ENCODE measurements at regions not wholly inside any gene's neighbourhood (a gene's known extent, or its start where the extent isn't known, plus 50 kb on each side); places are given as distances from the start of the nearest gene placed in this dataset.

DNA sequence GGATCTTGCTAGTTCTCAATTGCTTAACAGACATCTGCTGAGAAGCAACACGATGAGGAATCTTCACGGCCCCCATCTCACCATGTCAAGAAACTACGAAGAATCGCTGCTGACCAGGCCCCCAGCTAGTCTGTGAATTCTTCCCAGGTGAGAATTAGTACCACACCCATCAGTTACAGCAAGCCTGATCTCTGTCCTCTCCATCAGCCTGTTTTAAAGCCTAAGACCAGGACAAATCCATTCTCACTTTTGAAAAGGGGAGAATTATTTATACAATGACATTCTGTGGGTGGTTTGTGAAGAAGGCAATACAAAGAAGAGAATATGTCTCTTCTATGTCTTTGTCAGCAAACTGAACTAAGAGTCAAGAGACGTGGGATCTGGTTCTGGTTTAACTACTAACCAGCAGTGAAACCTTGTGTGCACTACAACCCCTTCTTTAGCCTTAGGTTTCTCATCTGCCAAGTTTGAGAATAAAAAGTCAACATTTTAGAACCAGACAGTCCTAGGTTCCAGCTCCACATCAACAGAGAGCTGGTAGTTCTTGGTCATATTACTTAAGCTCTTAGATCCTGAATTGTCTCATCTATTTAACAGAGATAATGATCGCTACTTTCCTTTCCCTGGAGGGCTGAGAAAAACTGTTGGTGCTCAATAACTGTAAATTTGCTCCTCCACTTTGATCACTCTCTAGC lies 160.4 kb upstream of the RORA start:
- H3K36me3 ChIP-seq (ENCODE audit: control insufficient read depth, insufficient read depth, low read length) = no peaks in the 10 kb centered on the region
- H3K4me1 ChIP-seq (ENCODE audit: control insufficient read depth, insufficient read depth, low read length) = no peaks in the 10 kb centered on the region
- no peaks in the 10 kb centered on the region for H3K27me3 ChIP-seq (ENCODE audit: control insufficient read depth, insufficient read depth, low read length)
- no peak overlapping the region for H3K27ac ChIP-seq (ENCODE audit: low read depth, low read length)
- no peak overlapping the region for H3K9ac ChIP-seq (ENCODE audit: low read depth, low read length)
- no peaks in the 10 kb centered on the region for H3K9me3 ChIP-seq (ENCODE audit: control insufficient read depth, insufficient read depth, low read length)
- no peak overlapping the region for H3K4me3 ChIP-seq (ENCODE audit: low read depth, low read length)

GRCh38 chr15:61387675-61388074 lies 158.6 kb upstream of the RORA start:
- no peak overlapping the region for H3K4me3 ChIP-seq (ENCODE audit: low read depth, low read length)
- no peak overlapping the region for H3K9ac ChIP-seq (ENCODE audit: low read depth, low read length)
- no peak overlapping the region for H3K27ac ChIP-seq (ENCODE audit: low read depth, low read length)
- H3K4me1 ChIP-seq (ENCODE audit: control insufficient read depth, insufficient read depth, low read length) = no peaks in the 10 kb centered on the region
- H3K36me3 ChIP-seq (ENCODE audit: control insufficient read depth, insufficient read depth, low read length) = no peaks in the 10 kb centered on the region
- no peaks in the 10 kb centered on the region for H3K27me3 ChIP-seq (ENCODE audit: control insufficient read depth, insufficient read depth, low read length)
- H3K9me3 ChIP-seq (ENCODE audit: control insufficient read depth, insufficient read depth, low read length) = no peaks in the 10 kb centered on the region

GRCh38 chr15:61383421-61383820 lies 154.3 kb upstream of the RORA start:
- no peaks in the 10 kb centered on the region for H3K4me1 ChIP-seq (ENCODE audit: control insufficient read depth, insufficient read depth, low read length)
- H3K4me3 ChIP-seq (ENCODE audit: low read depth, low read length) = no peak overlapping the region
- no peaks in the 10 kb centered on the region for H3K9me3 ChIP-seq (ENCODE audit: control insufficient read depth, insufficient read depth, low read length)
- H3K9ac ChIP-seq (ENCODE audit: low read depth, low read length) = no peak overlapping the region
- no peak overlapping the region for H3K27ac ChIP-seq (ENCODE audit: low read depth, low read length)
- H3K27me3 ChIP-seq (ENCODE audit: control insufficient read depth, insufficient read depth, low read length) = no peaks in the 10 kb centered on the region
- no peaks in the 10 kb centered on the region for H3K36me3 ChIP-seq (ENCODE audit: control insufficient read depth, insufficient read depth, low read length)

DNA sequence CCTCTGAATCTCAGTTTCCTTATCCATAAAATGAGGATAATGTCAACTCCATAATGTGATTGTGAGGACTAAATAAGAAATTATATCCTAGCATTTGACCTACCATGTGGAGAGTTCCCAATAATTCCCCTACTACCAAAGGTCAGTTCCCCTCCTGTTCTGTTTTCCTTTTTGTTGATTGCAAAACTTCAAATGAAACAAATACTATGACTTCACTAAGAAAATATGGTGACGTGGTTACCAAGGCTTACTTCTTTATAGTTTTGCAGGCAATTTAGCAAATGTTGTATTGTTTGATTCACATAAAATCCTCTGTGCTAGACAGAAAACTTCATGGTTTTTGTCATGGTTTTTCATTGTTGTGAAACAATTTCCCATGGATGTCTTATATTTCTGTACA lies 153.8 kb upstream of the RORA start:
- H3K4me3 ChIP-seq (ENCODE audit: low read depth, low read length) = no peak overlapping the region
- no peaks in the 10 kb centered on the region for H3K27me3 ChIP-seq (ENCODE audit: control insufficient read depth, insufficient read depth, low read length)
- H3K36me3 ChIP-seq (ENCODE audit: control insufficient read depth, insufficient read depth, low read length) = no peaks in the 10 kb centered on the region
- H3K4me1 ChIP-seq (ENCODE audit: control insufficient read depth, insufficient read depth, low read length) = no peaks in the 10 kb centered on the region
- no peak overlapping the region for H3K9ac ChIP-seq (ENCODE audit: low read depth, low read length)
- H3K27ac ChIP-seq (ENCODE audit: low read depth, low read length) = no peak overlapping the region
- H3K9me3 ChIP-seq (ENCODE audit: control insufficient read depth, insufficient read depth, low read length) = no peaks in the 10 kb centered on the region

GRCh38 chr15:61381501-61381900 lies 152.4 kb upstream of the RORA start:
- Histone ChIP-seq H3K27me3 (ENCODE audit: control insufficient read depth, insufficient read depth, low read length) (no peaks in the 10 kb centered on the region), H3K9ac (ENCODE audit: low read depth, low read length) (no peak overlapping the region), H3K36me3 (ENCODE audit: control insufficient read depth, insufficient read depth, low read length) (no peaks in the 10 kb centered on the region), H3K4me1 (ENCODE audit: control insufficient read depth, insufficient read depth, low read length) (no peaks in the 10 kb centered on the region), H3K27ac (ENCODE audit: low read depth, low read length) (no peak overlapping the region), H3K9me3 (ENCODE audit: control insufficient read depth, insufficient read depth, low read length) (no peaks in the 10 kb centered on the region), H3K4me3 (ENCODE audit: low read depth, low read length) (no peak overlapping the region)

DNA sequence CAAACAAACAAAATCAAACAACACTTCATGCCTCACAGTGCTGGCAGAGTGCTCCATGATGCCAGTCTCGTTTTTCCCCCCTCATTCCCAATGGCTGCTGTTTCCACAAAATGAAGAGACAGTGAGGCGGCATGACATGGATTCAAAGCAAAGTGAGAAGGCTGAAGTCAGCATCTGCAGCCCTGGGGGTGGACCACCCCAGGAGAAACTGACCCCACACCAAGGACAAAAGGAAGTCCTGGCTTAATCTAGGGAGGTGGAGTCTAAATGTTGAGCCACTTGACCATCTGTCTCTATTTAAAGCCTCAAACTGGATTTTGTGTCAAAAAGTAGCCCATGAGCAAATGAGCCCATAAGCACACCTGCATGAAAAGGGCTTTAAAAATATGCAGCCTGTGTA lies 151.2 kb upstream of the RORA start:
- Histone ChIP-seq H3K9ac (ENCODE audit: low read depth, low read length) (no peak overlapping the region), H3K4me1 (ENCODE audit: control insufficient read depth, insufficient read depth, low read length) (no peaks in the 10 kb centered on the region), H3K36me3 (ENCODE audit: control insufficient read depth, insufficient read depth, low read length) (no peaks in the 10 kb centered on the region), H3K4me3 (ENCODE audit: low read depth, low read length) (no peak overlapping the region), H3K27ac (ENCODE audit: low read depth, low read length) (no peak overlapping the region), H3K27me3 (ENCODE audit: control insufficient read depth, insufficient read depth, low read length) (no peaks in the 10 kb centered on the region), H3K9me3 (ENCODE audit: control insufficient read depth, insufficient read depth, low read length) (no peaks in the 10 kb centered on the region)

DNA sequence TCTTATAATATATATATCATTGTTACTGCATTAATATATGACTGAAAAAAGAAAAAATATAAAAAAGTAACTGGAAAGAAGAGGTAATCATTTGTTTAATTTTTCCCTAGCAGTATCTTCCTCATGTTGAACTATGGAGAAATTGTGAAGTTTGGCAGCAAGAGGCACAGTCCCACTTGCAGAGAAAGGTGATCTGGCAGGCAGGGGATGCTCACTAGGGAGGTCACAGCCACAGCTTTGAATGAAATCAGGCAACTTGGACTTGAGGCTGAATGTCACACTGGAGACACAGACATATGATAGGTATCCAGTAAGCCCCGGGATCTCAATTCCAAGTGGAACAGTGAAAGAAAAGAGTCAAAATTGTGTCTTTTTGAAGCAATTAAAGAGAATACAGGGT lies 149.9 kb upstream of the RORA start:
- Histone ChIP-seq H3K9ac (ENCODE audit: low read depth, low read length) (no peak overlapping the region), H3K9me3 (ENCODE audit: control insufficient read depth, insufficient read depth, low read length) (no peaks in the 10 kb centered on the region), H3K4me1 (ENCODE audit: control insufficient read depth, insufficient read depth, low read length) (no peaks in the 10 kb centered on the region), H3K36me3 (ENCODE audit: control insufficient read depth, insufficient read depth, low read length) (no peaks in the 10 kb centered on the region), H3K27ac (ENCODE audit: low read depth, low read length) (no peak overlapping the region), H3K27me3 (ENCODE audit: control insufficient read depth, insufficient read depth, low read length) (no peaks in the 10 kb centered on the region), H3K4me3 (ENCODE audit: low read depth, low read length) (no peak overlapping the region)

DNA sequence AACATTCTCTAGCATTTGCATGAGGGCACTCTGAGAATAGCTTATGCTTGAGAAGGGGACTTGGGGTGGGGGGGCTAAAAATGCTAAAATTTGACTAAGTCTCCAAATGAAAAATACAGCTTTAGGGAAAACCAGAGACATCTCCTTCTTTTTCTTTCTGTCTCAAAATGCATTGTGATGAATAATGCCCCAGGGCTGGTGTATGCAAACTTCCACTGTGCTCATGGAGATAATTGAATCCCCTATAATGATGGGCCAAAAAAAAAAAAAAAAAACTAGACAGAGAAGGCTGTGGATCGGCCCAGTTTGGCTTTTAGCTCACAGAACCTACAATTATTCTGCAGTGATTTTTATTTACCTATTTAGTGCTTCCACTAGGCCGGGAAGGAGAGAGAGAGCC lies 147.9 kb upstream of the RORA start:
- Histone ChIP-seq H3K4me3 (ENCODE audit: low read depth, low read length) (no peak overlapping the region), H3K4me1 (ENCODE audit: control insufficient read depth, insufficient read depth, low read length) (no peaks in the 10 kb centered on the region), H3K9me3 (ENCODE audit: control insufficient read depth, insufficient read depth, low read length) (no peaks in the 10 kb centered on the region), H3K36me3 (ENCODE audit: control insufficient read depth, insufficient read depth, low read length) (no peaks in the 10 kb centered on the region), H3K9ac (ENCODE audit: low read depth, low read length) (no peak overlapping the region), H3K27ac (ENCODE audit: low read depth, low read length) (no peak overlapping the region), H3K27me3 (ENCODE audit: control insufficient read depth, insufficient read depth, low read length) (no peaks in the 10 kb centered on the region)

GRCh38 chr15:61376516-61376915 lies 147.4 kb upstream of the RORA start:
- no peak overlapping the region for H3K9ac ChIP-seq (ENCODE audit: low read depth, low read length)
- H3K36me3 ChIP-seq (ENCODE audit: control insufficient read depth, insufficient read depth, low read length) = no peaks in the 10 kb centered on the region
- H3K4me1 ChIP-seq (ENCODE audit: control insufficient read depth, insufficient read depth, low read length) = no peaks in the 10 kb centered on the region
- H3K27me3 ChIP-seq (ENCODE audit: control insufficient read depth, insufficient read depth, low read length) = no peaks in the 10 kb centered on the region
- H3K4me3 ChIP-seq (ENCODE audit: low read depth, low read length) = no peak overlapping the region
- no peak overlapping the region for H3K27ac ChIP-seq (ENCODE audit: low read depth, low read length)
- no peaks in the 10 kb centered on the region for H3K9me3 ChIP-seq (ENCODE audit: control insufficient read depth, insufficient read depth, low read length)

- H3K9me3 ChIP-seq (ENCODE audit: control insufficient read depth, insufficient read depth, low read length) = no peaks in the 10 kb centered on the region
- no peaks in the 10 kb centered on the region for H3K36me3 ChIP-seq (ENCODE audit: control insufficient read depth, insufficient read depth, low read length)
- H3K9ac ChIP-seq (ENCODE audit: low read depth, low read length) = no peak overlapping the region
- no peaks in the 10 kb centered on the region for H3K27me3 ChIP-seq (ENCODE audit: control insufficient read depth, insufficient read depth, low read length)
- H3K4me3 ChIP-seq (ENCODE audit: low read depth, low read length) = no peak overlapping the region
- H3K27ac ChIP-seq (ENCODE audit: low read depth, low read length) = no peak overlapping the region
- H3K4me1 ChIP-seq (ENCODE audit: control insufficient read depth, insufficient read depth, low read length) = no peaks in the 10 kb centered on the region
Measured at GRCh38 chr15:61374848-61375247, 145.7 kb upstream of the RORA start.

GRCh38 chr15:61367953-61368352 lies 138.9 kb upstream of the RORA start:
- no peaks in the 10 kb centered on the region for H3K9me3 ChIP-seq (ENCODE audit: control insufficient read depth, insufficient read depth, low read length)
- no peaks in the 10 kb centered on the region for H3K36me3 ChIP-seq (ENCODE audit: control insufficient read depth, insufficient read depth, low read length)
- H3K27ac ChIP-seq (ENCODE audit: low read depth, low read length) = no peak overlapping the region
- peaks cover 4% of the 10 kb centered on the region; the same call in 1 of the 2 replicates for H3K4me1 ChIP-seq (ENCODE audit: control insufficient read depth, insufficient read depth, low read length)
- H3K9ac ChIP-seq (ENCODE audit: low read depth, low read length) = no peak overlapping the region
- no peaks in the 10 kb centered on the region for H3K27me3 ChIP-seq (ENCODE audit: control insufficient read depth, insufficient read depth, low read length)
- no peak overlapping the region for H3K4me3 ChIP-seq (ENCODE audit: low read depth, low read length)

Measured in HUES48 (cell line).